NT2/D1 (cell line): ENCODE measurements at regions not wholly inside any gene's neighbourhood (a gene's known extent, or its start where the extent isn't known, plus 50 kb on each side); places are given as distances from the start of the nearest gene placed in this dataset.

Experiments
- SUZ12 ChIP-seq: IDR thresholded peaks from 2 replicates; pipeline ENCODE4 v1.6.1; 2011; ENCODE audit not compliant: insufficient read length, insufficient read depth; ENCODE audit errors: extremely low read depth
- YY1 ChIP-seq: IDR thresholded peaks from 2 replicates; pipeline ENCODE4 v1.6.1; 2011; ENCODE audit not compliant: insufficient read length, insufficient read depth
- ZNF274 ChIP-seq: IDR thresholded peaks from 2 replicates; pipeline ENCODE4 v1.6.1; 2011; ENCODE audit warnings: mild to moderate bottlenecking, low read depth, low read length

DNA sequence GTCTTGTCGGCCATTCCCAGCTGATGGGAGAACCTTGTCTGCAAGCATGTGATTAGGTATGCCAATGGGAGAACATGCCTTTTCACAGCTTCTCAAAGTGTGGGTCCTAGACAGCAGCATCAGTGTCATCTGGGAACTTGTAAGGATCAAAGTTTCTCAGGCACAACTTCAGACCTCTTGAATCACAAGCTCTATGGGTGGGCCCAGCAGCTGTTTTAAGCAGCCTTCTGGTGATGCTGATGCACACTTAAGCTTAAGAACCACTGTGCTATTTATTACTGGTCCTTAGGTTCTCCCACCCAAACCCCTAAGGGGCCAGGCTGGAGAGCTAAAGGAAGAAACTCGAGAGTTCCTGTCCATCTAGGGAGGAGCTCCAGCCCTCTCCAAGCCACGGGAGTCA, 453.9 kb upstream of the PROK2 start:
- TF ChIP-seq ZNF274: no peak
- TF ChIP-seq YY1: no peak
- no peak for TF ChIP-seq SUZ12
